Liver (tissue), 3 donors: ENCODE measurements at regions not wholly inside any gene's neighbourhood (a gene's known extent, or its start where the extent isn't known, plus 50 kb on each side); places are given as distances from the start of the nearest gene placed in this dataset.

Experiments
- ATF3 ChIP-seq: IDR thresholded peaks from 2 replicates; pipeline ENCODE4 v1.6.1; 2016; ENCODE audit warnings: antibody characterized with exemption
- CTCF ChIP-seq: fragments of 150-350 bp; IDR thresholded peaks from 2 replicates; pipeline ENCODE4 v1.5.1; 2017; ENCODE audit warnings: improper control_type of control experiment, low read depth, low read length; ENCODE audit not compliant: missing input control
- FOXA2 ChIP-seq: IDR thresholded peaks from 2 replicates; pipeline ENCODE4 v1.6.1; 2016; ENCODE audit warnings: antibody characterized with exemption
- GABPA ChIP-seq, 2 donors: IDR thresholded peaks in 1 of 2; conservative IDR thresholded peaks in 1 of 2; 2 replicates each; pipeline ENCODE4 v1.6.1; 2016; ENCODE audit warnings: antibody characterized with exemption in 2 of 2, mild to moderate bottlenecking in 1 of 2, moderate library complexity in 1 of 2
- HNF4A ChIP-seq, 2 donors: conservative IDR thresholded peaks; 2 replicates each; pipeline ENCODE4 v1.6.1; 2016; ENCODE audit warnings: antibody characterized with exemption in 2 of 2, mild to moderate bottlenecking in 2 of 2
- JUND ChIP-seq, 2 donors: IDR thresholded peaks; 2 replicates each; pipeline ENCODE4 v1.6.1; 2016; ENCODE audit warnings: antibody characterized with exemption in 2 of 2
- MAX ChIP-seq: IDR thresholded peaks from 2 replicates; pipeline ENCODE4 v1.6.1; 2016; ENCODE audit warnings: antibody characterized with exemption
- RAD21 ChIP-seq, 2 donors: IDR thresholded peaks; 2 replicates each; pipeline ENCODE4 v1.6.1; 2016; ENCODE audit warnings: antibody characterized with exemption in 2 of 2, mild to moderate bottlenecking in 2 of 2
- REST ChIP-seq: IDR thresholded peaks from 2 replicates; pipeline ENCODE4 v1.6.1; 2016; ENCODE audit warnings: antibody characterized with exemption, mild to moderate bottlenecking
- SP1 ChIP-seq: IDR thresholded peaks from 2 replicates; pipeline ENCODE4 v1.6.1; 2018; ENCODE audit warnings: antibody characterized with exemption, mild to moderate bottlenecking
- TAF1 ChIP-seq: conservative IDR thresholded peaks from 2 replicates; pipeline ENCODE4 v1.6.1; 2016; ENCODE audit warnings: antibody characterized with exemption, mild to moderate bottlenecking
- YY1 ChIP-seq: IDR thresholded peaks from 2 replicates; pipeline ENCODE4 v1.6.1; 2016; ENCODE audit warnings: antibody characterized with exemption, mild to moderate bottlenecking
- ZBTB33 ChIP-seq: IDR thresholded peaks from 2 replicates; pipeline ENCODE4 v1.6.1; 2016; ENCODE audit warnings: antibody characterized with exemption
- donor health status: healthy.
- donor health status: healthy.

- TF ChIP-seq TAF1 (no peak), CTCF (no peak), ZBTB33 (no peak), YY1 (no peak), REST (no peak), ATF3 (no peak), SP1 (no peak), GABPA (IDR thresholded peaks at IDR 0.05 in 1 of 2, conservative IDR thresholded peaks at IDR 0.05 in 1 of 2) (no peak), RAD21 (IDR thresholded peaks at IDR 0.05) (no peak), JUND (IDR thresholded peaks at IDR 0.05) (no peak), FOXA2 (no peak), MAX (no peak), HNF4A (conservative IDR thresholded peaks at IDR 0.05) (no peak)
Observed at GRCh38 chr6:159430323-159430722, 261.1 kb downstream of the FNDC1 start.
